GM12891 (cell line): ENCODE measurements at regions not wholly inside any gene's neighbourhood (a gene's known extent, or its start where the extent isn't known, plus 50 kb on each side); places are given as distances from the start of the nearest gene placed in this dataset.
"Not testable (repeated sequence)": the region's sequence is repeated elsewhere in the genome, so short reads cannot be mapped to it uniquely, and the experiment has no call there.

Source experiments
- DNase-seq: peaks from one replicate; pipeline ENCODE4 v3.0.0; 2011; ENCODE audit warnings: low spot score; ENCODE audit not compliant: insufficient read length
- FAIRE-seq: peaks from 2 replicates; lab custom pipeline; 2011; peaks lifted over from hg19 to GRCh38; lab: Jason Lieb, UNC
- PAX5 ChIP-seq: IDR thresholded peaks from 2 replicates; pipeline ENCODE4 v1.6.1; 2011; ENCODE audit warnings: low read length, moderate library complexity, mild to moderate bottlenecking; ENCODE audit not compliant: insufficient read depth, severe bottlenecking
- POLR2A ChIP-seq: IDR thresholded peaks from 2 replicates; pipeline ENCODE4 v1.6.1; 2011; ENCODE audit warnings: low read depth, low read length, control low read depth
- POLR2AphosphoS5 ChIP-seq: IDR thresholded peaks from 2 replicates; pipeline ENCODE4 v1.6.1; 2011; ENCODE audit warnings: low read depth, low read length, control low read depth
- POU2F2 ChIP-seq: IDR thresholded peaks from 2 replicates; pipeline ENCODE4 v1.6.1; 2011; ENCODE audit warnings: low read depth, mild to moderate bottlenecking, control low read depth, low read length, moderate library complexity
- SPI1 ChIP-seq: IDR thresholded peaks from 2 replicates; pipeline ENCODE4 v1.6.1; 2011; ENCODE audit warnings: low read depth, low read length, control low read depth
- TAF1 ChIP-seq: IDR thresholded peaks from 2 replicates; pipeline ENCODE4 v1.6.1; 2011; ENCODE audit warnings: low read depth, low read length, control low read depth

GRCh38 chr14:86782092-86782580, 1210.8 kb downstream of the GALC start:
- no peak for DNase-seq
- TF ChIP-seq PAX5 (no peak), POLR2A (no peak), SPI1 (no peak), TAF1 (no peak), POU2F2 (no peak), POLR2AphosphoS5 (no peak)
- no peak for FAIRE-seq

- TF ChIP-seq SPI1 (no peak), TAF1 (no peak), PAX5 (no peak), POLR2AphosphoS5 (no peak), POLR2A (no peak), POU2F2 (no peak)
- FAIRE-seq (no peak), DNase-seq (no peak)
Measured at GRCh38 chr14:86780876-86781510, 1212.0 kb downstream of the GALC start.

GRCh38 chr14:86780461-86780860, 1212.5 kb downstream of the GALC start:
- DNase-seq, result no peak
- FAIRE-seq, result no peak
- no peak for TF ChIP-seq POLR2AphosphoS5
- no peak for TF ChIP-seq POLR2A
- no peak for TF ChIP-seq PAX5
- TF ChIP-seq TAF1, result no peak
- no peak for TF ChIP-seq SPI1
- TF ChIP-seq POU2F2, result no peak

- TF ChIP-seq SPI1 (no peak), TAF1 (no peak), POLR2AphosphoS5 (no peak), PAX5 (no peak), POLR2A (no peak), POU2F2 (no peak)
- DNase-seq (no peak), FAIRE-seq (no peak)
Measured at GRCh38 chr14:86779416-86779815, 1213.6 kb downstream of the GALC start.

- TF ChIP-seq POLR2A (no peak), POLR2AphosphoS5 (no peak), SPI1 (no peak), TAF1 (no peak), PAX5 (no peak), POU2F2 (no peak)
- DNase-seq, result no peak
- no peak for FAIRE-seq
Measured at GRCh38 chr14:86777963-86778602, 1214.9 kb downstream of the GALC start.

- FAIRE-seq, DNase-seq: not testable (repeated sequence)
Measured at GRCh38 chr14:86775896-86776295, 1217.1 kb downstream of the GALC start.

- DNase-seq (no peak), FAIRE-seq (no peak)
- TF ChIP-seq POLR2AphosphoS5 (no peak), PAX5 (no peak), POU2F2 (no peak), TAF1 (no peak), SPI1 (no peak), POLR2A (no peak)
Measured at GRCh38 chr14:86774916-86775315, 1218.1 kb downstream of the GALC start.

GRCh38 chr14:86772075-86772474, 1220.9 kb downstream of the GALC start:
- DNase-seq (no peak), FAIRE-seq (no peak)
- TF ChIP-seq TAF1 (no peak), POLR2A (no peak), POU2F2 (no peak), POLR2AphosphoS5 (no peak), PAX5 (no peak)

- FAIRE-seq (no peak), DNase-seq (no peak)
- TF ChIP-seq POLR2AphosphoS5 (no peak), TAF1 (no peak), SPI1 (no peak)
Measured at GRCh38 chr14:86770186-86770585, 1222.8 kb downstream of the GALC start.

- DNase-seq (no peak), FAIRE-seq (no peak)
- no peak for TF ChIP-seq SPI1
- no peak for TF ChIP-seq POLR2AphosphoS5
- TF ChIP-seq POU2F2, result no peak
- no peak for TF ChIP-seq POLR2A
- TF ChIP-seq PAX5, result no peak
- TF ChIP-seq TAF1, result no peak
Measured at GRCh38 chr14:86766469-86766868, 1226.5 kb downstream of the GALC start.
